ENCODE measurements at regions not wholly inside any gene's neighbourhood (a gene's known extent, or its start where the extent isn't known, plus 50 kb on each side); places are given as distances from the start of the nearest gene placed in this dataset.
"Not testable (repeated sequence)": the region's sequence is repeated elsewhere in the genome, so short reads cannot be mapped to it uniquely, and the experiment has no call there.

DNA sequence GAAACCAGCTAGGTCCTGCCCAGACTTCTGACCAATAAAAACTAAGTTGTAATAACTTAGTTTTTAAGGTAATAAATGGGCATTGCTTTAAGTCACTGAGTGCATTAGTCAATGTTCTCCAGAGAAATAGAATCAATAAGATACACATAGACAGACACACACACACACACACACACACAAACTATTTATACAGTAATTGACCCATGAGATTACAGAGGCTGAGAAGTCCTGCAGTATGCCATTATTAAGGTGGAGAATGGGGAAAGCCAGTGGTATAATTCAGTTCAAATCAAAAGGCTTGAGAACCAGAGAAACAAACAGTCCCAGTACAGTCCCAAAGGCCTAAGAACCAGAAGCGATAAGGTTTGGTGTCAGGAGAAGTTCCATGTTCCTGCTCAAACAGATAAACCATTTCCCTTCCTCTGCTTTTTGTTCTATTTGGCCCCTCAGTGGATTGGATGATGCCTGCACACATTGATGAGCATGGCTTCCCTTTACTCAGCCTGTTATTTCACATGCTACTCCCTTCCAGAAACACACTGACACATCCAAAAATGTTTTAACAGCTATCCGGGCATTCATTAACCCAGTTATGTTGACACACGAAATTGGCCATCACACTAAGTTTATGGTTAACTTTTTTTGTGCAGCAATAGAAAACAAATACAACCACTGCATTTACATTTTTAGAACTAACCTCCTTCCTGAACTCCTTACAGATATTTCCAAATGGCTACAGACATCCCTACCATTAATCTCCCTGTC lies 828.2 kb upstream of the NCAM2 start:
- Mint-ChIP-seq H3K4me1 (no peaks in the 10 kb centered on the region), H3K4me3 (no peak overlapping the region)

DNA sequence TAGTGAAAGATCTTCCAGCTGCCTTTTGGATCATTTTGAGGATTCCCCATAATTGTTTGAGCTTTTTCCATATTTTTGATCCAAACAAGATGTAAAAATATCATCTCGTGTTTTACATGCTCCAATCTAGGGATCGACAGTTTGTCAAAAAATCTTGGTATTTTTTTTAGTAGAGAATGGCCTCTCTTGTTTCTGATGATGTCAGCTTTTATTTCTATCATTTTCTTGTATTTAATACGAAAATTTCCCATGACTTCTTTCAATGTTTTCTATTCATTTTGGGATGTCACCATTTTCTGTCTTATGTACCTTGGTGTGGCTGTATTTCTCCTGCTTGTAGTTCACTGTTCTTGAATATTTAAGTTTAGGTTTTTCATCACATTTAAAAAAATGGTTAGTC lies 812.0 kb upstream of the NCAM2 start:
- Mint-ChIP-seq H3K9me3 (peaks cover 4 to 34% (median 15%) of the 10 kb centered on the region in 6 donors), H3K27me3 (ENCODE audit: low read depth in 3 of 3) (no peaks in the 10 kb centered on the region), H3K4me3 (no peak overlapping the region), H3K36me3 (peaks cover 0 to 4% (median 0%) of the 10 kb centered on the region in 3 donors), H3K27ac (no peak overlapping the region), H3K4me1 (no peaks in the 10 kb centered on the region)
- DNase-seq: no peak

More for the DNA sequence above, 828.2 kb upstream of the NCAM2 start:
- Mint-ChIP-seq H3K27ac (no peak overlapping the region), H3K36me3 (no peaks in the 10 kb centered on the region), H3K27me3 (ENCODE audit: low read depth in 3 of 3) (peaks cover 0 to 1% (median 0%) of the 10 kb centered on the region in 3 donors), H3K9me3 (peaks cover 5 to 30% (median 13%) of the 10 kb centered on the region in 6 donors)
- DNase-seq: no peak

DNA sequence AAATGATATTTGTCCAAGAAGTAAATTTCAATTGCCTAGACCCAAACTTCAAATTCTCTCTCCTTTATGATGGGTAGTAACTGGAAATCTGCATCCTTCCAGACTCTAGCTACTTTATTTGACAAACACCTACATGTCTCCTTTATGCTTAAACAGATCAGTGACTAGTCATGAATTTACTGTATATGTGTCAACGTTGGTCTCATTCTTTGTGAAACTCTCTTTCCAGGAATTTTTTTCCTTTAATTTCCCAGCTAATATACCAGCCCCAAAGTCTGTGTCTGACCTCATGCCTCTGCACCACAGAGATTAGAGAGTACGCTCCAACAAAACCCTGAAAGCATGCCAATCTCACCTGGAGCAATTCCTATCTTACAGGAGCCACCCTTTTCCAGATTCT lies 811.2 kb upstream of the NCAM2 start:
- no peak overlapping the region for H3K27ac Mint-ChIP-seq

DNA sequence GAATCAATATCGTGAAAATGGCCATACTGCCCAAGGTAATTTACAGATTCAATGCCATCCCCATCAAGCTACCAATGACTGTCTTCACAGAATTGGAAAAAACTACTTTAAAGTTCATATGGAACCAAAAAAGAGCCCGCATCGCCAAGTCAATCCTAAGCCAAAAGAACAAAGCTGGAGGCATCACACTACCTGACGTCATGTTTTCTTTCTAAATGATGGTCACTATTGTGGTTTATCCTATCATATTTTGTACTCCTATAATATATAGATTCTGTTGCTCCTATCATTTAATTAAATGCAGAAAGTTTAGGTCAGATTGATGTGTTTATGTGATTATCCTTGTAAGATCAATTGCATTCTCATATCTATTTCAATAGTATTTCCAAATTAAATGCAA lies 796.9 kb upstream of the NCAM2 start:
- H3K9me3 Mint-ChIP-seq: peaks cover 0 to 14% (median 5%) of the 10 kb centered on the region in 6 donors
- H3K27me3 Mint-ChIP-seq (ENCODE audit: low read depth in 3 of 3); H3K27ac Mint-ChIP-seq; H3K4me3 Mint-ChIP-seq; H3K36me3 Mint-ChIP-seq; H3K4me1 Mint-ChIP-seq; DNase-seq: not testable (repeated sequence)

More for the DNA sequence above, 811.2 kb upstream of the NCAM2 start:
- Mint-ChIP-seq H3K27me3 (ENCODE audit: low read depth in 3 of 3) (peaks cover 0 to 1% (median 0%) of the 10 kb centered on the region in 3 donors), H3K9me3 (peaks cover 4 to 34% (median 15%) of the 10 kb centered on the region in 6 donors), H3K36me3 (peaks cover 0 to 4% (median 0%) of the 10 kb centered on the region in 3 donors), H3K4me1 (no peaks in the 10 kb centered on the region), H3K4me3 (no peak overlapping the region)
- no peak for DNase-seq

DNA sequence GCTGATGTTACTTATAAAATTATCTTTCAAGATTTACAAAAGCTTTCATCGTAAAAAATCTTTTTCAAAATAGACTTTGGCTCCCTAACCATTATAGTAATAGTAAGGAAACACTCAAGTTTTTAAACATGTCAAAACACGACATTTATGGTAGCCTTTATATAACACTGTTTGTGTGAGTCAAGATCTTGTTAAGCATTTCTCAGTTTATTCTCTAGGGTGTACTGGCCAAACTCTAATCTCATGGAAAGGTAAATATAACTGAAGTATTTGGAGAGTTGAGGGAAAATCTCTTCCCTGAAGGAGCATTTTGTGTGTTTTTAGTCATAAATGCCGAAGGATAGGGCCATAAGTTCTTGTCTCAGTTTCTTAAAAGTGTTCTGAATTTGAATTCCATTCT lies 790.9 kb upstream of the NCAM2 start:
- no peak for DNase-seq
- Mint-ChIP-seq H3K9me3 (peaks cover 0 to 10% (median 6%) of the 10 kb centered on the region in 6 donors), H3K27ac (no peak overlapping the region), H3K4me3 (no peak overlapping the region), H3K27me3 (ENCODE audit: low read depth in 3 of 3) (no peaks in the 10 kb centered on the region), H3K36me3 (no peaks in the 10 kb centered on the region), H3K4me1 (no peaks in the 10 kb centered on the region)

DNA sequence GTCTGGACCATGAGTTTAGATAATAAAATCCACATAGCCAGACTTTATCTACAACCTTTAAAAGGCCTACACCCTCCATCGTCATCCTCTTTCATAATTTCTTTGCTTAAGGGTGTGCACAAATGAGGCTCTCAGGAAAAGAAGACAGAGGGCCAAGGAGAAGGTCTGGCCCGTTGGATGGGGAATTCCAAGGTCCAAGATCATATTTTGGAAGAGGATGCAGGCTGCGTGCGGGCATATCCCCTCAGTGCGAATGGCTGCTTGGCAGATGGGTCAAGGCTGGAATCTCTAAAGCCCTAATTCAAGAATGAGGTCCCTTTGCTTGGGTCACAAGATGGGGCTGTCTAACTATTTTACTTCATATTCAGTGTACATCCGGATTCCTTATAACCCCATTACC lies 782.2 kb upstream of the NCAM2 start:
- Mint-ChIP-seq H3K27me3 (ENCODE audit: low read depth in 3 of 3) (peaks cover 0 to 3% (median 0%) of the 10 kb centered on the region in 3 donors), H3K4me3 (no peak overlapping the region), H3K27ac (no peak overlapping the region), H3K9me3 (peaks cover 0 to 7% (median under 1%) of the 10 kb centered on the region in 6 donors), H3K4me1 (no peaks in the 10 kb centered on the region), H3K36me3 (no peaks in the 10 kb centered on the region)
- DNase-seq: no peak

DNA sequence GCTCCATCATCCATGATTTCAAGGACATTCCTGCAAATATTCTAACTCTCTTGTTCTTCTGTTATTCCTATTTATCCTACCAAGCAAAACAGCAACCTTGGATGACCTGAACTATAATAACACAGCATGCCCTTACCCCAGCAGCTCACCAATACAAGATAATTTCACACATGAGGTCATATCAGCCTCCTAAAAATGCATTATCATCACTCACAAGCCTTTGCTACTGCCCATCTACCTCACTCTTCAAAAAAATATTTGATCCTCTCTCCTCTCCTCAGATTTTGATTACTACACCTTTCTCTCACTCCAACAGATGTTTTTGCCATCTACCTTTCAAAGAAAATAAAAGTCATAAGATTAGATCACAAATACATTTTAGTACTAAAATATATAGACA lies 777.6 kb upstream of the NCAM2 start:
- H3K4me3 Mint-ChIP-seq: no peak overlapping the region
- peaks cover 0 to 2% (median 0%) of the 10 kb centered on the region in 3 donors for H3K27me3 Mint-ChIP-seq (ENCODE audit: low read depth in 3 of 3)
- H3K9me3 Mint-ChIP-seq: peaks cover 0 to 14% (median 5%) of the 10 kb centered on the region in 6 donors
- no peaks in the 10 kb centered on the region for H3K4me1 Mint-ChIP-seq
- no peaks in the 10 kb centered on the region for H3K36me3 Mint-ChIP-seq
- H3K27ac Mint-ChIP-seq: no peak overlapping the region
- no peak for DNase-seq

DNA sequence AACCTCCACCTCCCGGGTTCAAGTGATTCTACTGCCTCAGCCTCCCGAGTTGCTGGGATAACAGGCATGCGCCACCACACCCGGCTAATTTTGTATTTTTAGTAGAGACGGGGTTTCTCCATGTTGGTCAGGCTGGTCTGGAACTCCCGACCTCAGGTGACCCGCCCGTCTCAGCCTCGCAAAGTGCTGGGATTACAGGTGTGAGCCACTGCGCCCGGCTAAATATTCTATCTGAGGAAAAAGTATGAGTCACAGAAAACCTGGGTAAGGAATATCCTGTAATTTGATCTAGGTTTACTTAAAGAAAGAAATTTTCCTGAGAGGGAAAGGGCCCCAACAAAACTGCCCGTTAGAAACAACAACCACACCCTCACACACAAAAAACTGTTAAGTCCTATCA lies 776.2 kb upstream of the NCAM2 start:
- H3K4me3 Mint-ChIP-seq; H3K36me3 Mint-ChIP-seq; DNase-seq; H3K27me3 Mint-ChIP-seq (ENCODE audit: low read depth in 3 of 3); H3K4me1 Mint-ChIP-seq; H3K27ac Mint-ChIP-seq: not testable (repeated sequence)
- peaks cover 0 to 14% (median 5%) of the 10 kb centered on the region in 6 donors for H3K9me3 Mint-ChIP-seq

DNA sequence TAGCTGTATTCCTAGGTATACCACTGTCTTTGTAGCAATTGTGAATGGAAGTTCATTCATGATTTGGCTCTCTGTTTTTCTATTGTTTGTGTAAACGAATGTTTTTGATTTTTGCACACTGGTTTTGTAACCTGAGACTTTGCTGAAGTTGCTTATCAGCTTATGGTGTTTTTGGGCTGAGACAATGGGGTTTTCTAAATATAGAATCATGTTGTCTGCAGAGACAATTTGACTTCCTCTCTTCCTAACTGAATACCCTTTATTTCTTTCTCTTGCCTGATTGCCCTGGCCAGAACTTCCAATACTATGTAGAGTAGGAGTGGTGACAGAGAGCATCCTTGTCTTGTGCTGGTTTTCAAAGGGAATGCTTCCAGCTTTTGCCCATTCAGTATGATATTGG lies 761.6 kb upstream of the NCAM2 start:
- not testable (repeated sequence) for H3K27ac Mint-ChIP-seq; H3K27me3 Mint-ChIP-seq (ENCODE audit: low read depth in 3 of 3); H3K4me3 Mint-ChIP-seq; H3K36me3 Mint-ChIP-seq; DNase-seq
- H3K4me1 Mint-ChIP-seq: peaks cover 10 to 35% of the 10 kb centered on the region in 2 donors
- peaks cover 4 to 22% (median 16%) of the 10 kb centered on the region in 6 donors for H3K9me3 Mint-ChIP-seq

DNA sequence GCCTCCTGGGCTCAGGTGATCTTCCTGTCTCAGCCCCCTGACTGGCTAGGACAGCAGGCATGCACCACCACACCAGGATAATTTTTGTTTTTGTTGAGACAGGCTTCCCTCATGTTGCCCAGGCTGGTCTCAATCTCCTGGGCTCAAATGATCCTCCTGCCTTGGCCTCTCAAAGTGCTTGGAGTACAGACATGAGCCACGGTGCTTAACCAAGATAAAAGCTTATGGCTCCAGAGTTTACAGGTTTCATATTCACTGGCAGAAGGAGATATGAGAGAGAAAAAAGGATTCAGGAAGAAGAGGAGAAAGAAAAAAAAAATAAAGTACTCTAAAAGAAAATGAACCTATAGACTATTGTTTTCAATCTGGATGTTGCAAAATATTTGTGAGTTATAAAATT lies 748.8 kb upstream of the NCAM2 start:
- Mint-ChIP-seq H3K27ac (no peak overlapping the region), H3K4me3 (no peak overlapping the region), H3K4me1 (no peaks in the 10 kb centered on the region), H3K36me3 (peaks cover 0 to under 1% (median 0%) of the 10 kb centered on the region in 3 donors), H3K9me3 (peaks cover 0 to 6% (median 0%) of the 10 kb centered on the region in 6 donors), H3K27me3 (ENCODE audit: low read depth in 3 of 3) (no peaks in the 10 kb centered on the region)
- no peak for DNase-seq

DNA sequence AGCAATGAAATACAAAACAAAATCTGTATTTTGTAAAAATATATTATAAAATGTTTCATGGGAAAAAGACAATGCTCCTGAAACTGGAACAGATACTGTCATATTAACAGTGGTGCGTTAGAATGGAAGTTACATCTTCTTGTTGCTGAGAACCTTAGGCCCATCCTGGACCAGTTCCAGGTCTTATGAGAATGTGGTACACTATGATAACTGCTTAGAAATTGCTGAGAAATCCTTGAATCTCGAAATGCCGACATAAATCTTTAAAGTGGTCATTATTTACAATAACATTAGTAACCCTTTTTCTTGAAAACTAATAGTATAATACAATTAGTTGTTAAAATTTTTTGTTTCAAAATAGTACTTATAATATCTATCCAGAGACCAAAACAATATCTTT lies 747.9 kb upstream of the NCAM2 start:
- DNase-seq: no peak
- no peaks in the 10 kb centered on the region for H3K4me1 Mint-ChIP-seq
- no peak overlapping the region for H3K27ac Mint-ChIP-seq
- no peaks in the 10 kb centered on the region for H3K36me3 Mint-ChIP-seq
- H3K4me3 Mint-ChIP-seq: no peak overlapping the region
- H3K27me3 Mint-ChIP-seq (ENCODE audit: low read depth in 3 of 3): no peaks in the 10 kb centered on the region
- H3K9me3 Mint-ChIP-seq: peaks cover 0 to 6% (median 0%) of the 10 kb centered on the region in 6 donors

DNA sequence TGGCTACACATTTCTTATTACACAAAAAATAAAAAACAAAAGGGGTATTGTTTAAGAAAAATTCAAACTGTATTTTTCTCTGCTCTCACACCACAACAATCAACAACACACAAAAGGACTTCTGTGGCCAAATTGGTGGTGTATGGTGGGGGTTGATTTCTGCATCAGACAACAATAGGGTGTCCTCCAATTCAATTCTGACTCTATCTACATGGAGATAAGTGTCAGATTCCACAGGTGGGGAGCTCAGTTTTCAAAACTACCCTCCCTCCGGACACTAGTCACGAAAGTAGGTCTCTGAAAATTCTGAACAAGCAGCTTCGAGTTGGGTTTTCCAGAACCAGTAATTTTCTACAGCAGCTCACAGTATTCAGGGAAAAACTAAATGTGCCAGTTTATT lies 744.9 kb upstream of the NCAM2 start:
- Mint-ChIP-seq H3K9me3 (peaks cover 0 to 6% (median 0%) of the 10 kb centered on the region in 6 donors), H3K27ac (no peak overlapping the region), H3K27me3 (ENCODE audit: low read depth in 3 of 3) (no peaks in the 10 kb centered on the region), H3K36me3 (no peaks in the 10 kb centered on the region), H3K4me1 (peaks cover 9 to 18% of the 10 kb centered on the region in 2 donors), H3K4me3 (no peak overlapping the region)
- no peak for DNase-seq

DNA sequence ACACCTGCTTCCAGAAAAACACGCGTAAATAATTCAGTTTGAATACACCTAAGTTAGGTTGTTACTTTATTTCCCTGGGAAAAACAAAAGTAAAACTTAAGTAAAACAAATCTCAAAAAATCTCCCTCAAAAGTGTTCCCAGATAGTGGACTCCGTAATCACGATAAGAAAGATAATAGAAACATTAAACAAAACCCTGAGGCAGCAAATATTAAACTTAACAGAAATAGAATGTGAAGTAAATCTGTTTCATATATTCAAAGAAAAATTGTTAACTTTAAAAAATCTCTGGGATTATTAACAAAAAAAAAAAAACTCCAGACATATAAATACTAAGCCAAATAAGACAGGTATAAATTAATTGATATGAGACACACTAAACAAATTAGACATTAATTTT lies 743.2 kb upstream of the NCAM2 start:
- no peak for DNase-seq
- Mint-ChIP-seq H3K9me3 (peaks cover 0 to 6% (median under 1%) of the 10 kb centered on the region in 6 donors), H3K36me3 (no peaks in the 10 kb centered on the region), H3K4me3 (no peak overlapping the region), H3K27me3 (ENCODE audit: low read depth in 3 of 3) (no peaks in the 10 kb centered on the region), H3K4me1 (peaks cover 20 to 32% of the 10 kb centered on the region in 2 donors), H3K27ac (no peak overlapping the region)

DNA sequence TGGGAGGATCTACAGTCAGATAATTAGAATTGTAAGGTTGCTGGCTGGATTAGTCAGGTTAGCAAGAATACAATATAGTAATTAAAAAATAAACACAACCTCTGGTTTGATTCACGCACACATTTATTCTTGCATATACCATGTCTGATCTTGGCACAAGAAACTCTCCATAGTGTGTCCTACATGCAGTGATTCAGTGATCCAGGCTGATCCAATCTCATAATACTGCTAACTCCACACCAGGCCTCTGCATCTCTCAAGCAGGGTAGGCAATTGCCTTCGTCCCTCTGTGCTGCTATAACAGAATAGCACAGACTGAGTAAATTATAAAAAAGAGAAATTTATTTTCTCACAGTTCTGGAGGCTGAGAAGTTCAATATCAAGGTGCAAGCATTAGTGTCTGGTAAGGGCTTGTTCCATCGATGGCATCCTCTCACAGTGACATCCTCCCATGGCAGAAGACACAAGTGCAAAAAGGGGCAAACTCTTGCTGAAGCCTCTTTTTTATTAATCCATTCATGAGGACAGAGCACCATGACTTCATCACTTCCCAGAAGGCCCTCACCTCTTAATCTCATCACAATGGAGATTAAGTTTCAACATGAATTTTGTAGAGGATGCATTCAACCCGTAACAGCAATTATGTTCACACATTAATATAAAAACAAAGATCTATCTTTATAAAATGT lies 741.0 kb upstream of the NCAM2 start:
- Mint-ChIP-seq H3K27me3 (ENCODE audit: low read depth in 3 of 3) (no peaks in the 10 kb centered on the region), H3K27ac (no peak overlapping the region), H3K9me3 (peaks cover 0 to 7% (median 0%) of the 10 kb centered on the region in 6 donors), H3K36me3 (no peaks in the 10 kb centered on the region), H3K4me3 (no peak overlapping the region), H3K4me1 (peaks cover 25 to 39% of the 10 kb centered on the region in 2 donors)
- DNase-seq: no peak
